PFSK-1 (cell line): ENCODE measurements at regions not wholly inside any gene's neighbourhood (a gene's known extent, or its start where the extent isn't known, plus 50 kb on each side); places are given as distances from the start of the nearest gene placed in this dataset.

ENCODE experiments used
- FOXP2 ChIP-seq: optimal IDR thresholded peaks from 2 replicates; pipeline ENCODE3; 2011; ENCODE audit warnings: borderline replicate concordance, control low read depth, inconsistent platforms; ENCODE audit not compliant: insufficient read depth; ENCODE audit errors: extremely low read length, extremely low read depth
- POLR2AphosphoS5 ChIP-seq: IDR thresholded peaks from 2 replicates; pipeline ENCODE4 v1.6.1; 2012; ENCODE audit warnings: low read depth, mild to moderate bottlenecking, control low read depth, low read length, moderate library complexity
- REST ChIP-seq, 2 experiments: IDR thresholded peaks; 2 replicates each; pipeline versions ENCODE4 v1.6.1 to v1.8.0; 2011 to 2012; ENCODE audit warnings: low read depth in 2 of 2, low read length in 2 of 2, control low read depth in 1 of 2, inconsistent platforms in 1 of 2, mild to moderate bottlenecking in 1 of 2, moderate library complexity in 1 of 2; ENCODE audit not compliant: insufficient read depth in 1 of 2
- SIN3A ChIP-seq: IDR thresholded peaks from 2 replicates; pipeline ENCODE4 v1.6.1; 2012; ENCODE audit warnings: mild to moderate bottlenecking, low read length, moderate library complexity, borderline replicate concordance; ENCODE audit not compliant: insufficient read depth
- TAF1 ChIP-seq: IDR thresholded peaks from 2 replicates; pipeline ENCODE4 v1.6.1; 2012; ENCODE audit warnings: low read length, control low read depth, borderline replicate concordance; ENCODE audit not compliant: insufficient read depth

GRCh38 chr7:85573346-85573745 lies 386.5 kb upstream of the SEMA3D start:
- TF ChIP-seq REST (IDR thresholded peaks at IDR 0.05; ENCODE audit: insufficient read depth in 1 of 2, low read depth in 2 of 2, low read length in 2 of 2) (no peak), FOXP2 (no peak), TAF1 (no peak), POLR2AphosphoS5 (no peak), SIN3A (no peak)
